22Rv1 (cell line): ENCODE measurements at regions not wholly inside any gene's neighbourhood (a gene's known extent, or its start where the extent isn't known, plus 50 kb on each side); places are given as distances from the start of the nearest gene placed in this dataset.

ENCODE experiments used
- CTCF ChIP-seq: fragments of 450-650 bp; IDR thresholded peaks from 2 replicates; pipeline ENCODE4 v1.5.1; 2017; ENCODE audit warnings: mild to moderate bottlenecking
- ZFX ChIP-seq: fragments of 450-650 bp; IDR thresholded peaks from 2 replicates; pipeline ENCODE4 v1.6.1; 2017; ENCODE audit warnings: antibody characterized with exemption, borderline replicate concordance

GRCh38 chr18:61724532-61724931, 168.3 kb downstream of the RNF152 start:
- no peak for TF ChIP-seq CTCF
- no peak for TF ChIP-seq ZFX
